A673 (cell line): ENCODE measurements at regions not wholly inside any gene's neighbourhood (a gene's known extent, or its start where the extent isn't known, plus 50 kb on each side); places are given as distances from the start of the nearest gene placed in this dataset.

Source experiments
- BruUV-seq: library from RNA; stranded (reverse); fragments of 400-500 nt; replicated peaks from 2 replicates; lab custom pipeline; 2021; lab: Mats Ljungman, UMichigan
- CTCF ChIA-PET: fragments of 300-600 bp; sonication (Branson Sonifier 250); formaldehyde crosslinking; loops from one replicate; lab custom pipeline; 2022; ENCODE audit warnings: antibody characterized with exemption; lab: Charles Lee
- POLR2A ChIA-PET: fragments of 300-600 bp; sonication (Branson Sonifier 250); formaldehyde crosslinking; loops from one replicate; lab custom pipeline; 2022; ENCODE audit warnings: antibody characterized with exemption; ENCODE audit not compliant: low non-redundant PET; lab: Charles Lee
- DNase-seq: peaks from one replicate; pipeline ENCODE4 v3.0.0-alpha.2; 2015; ENCODE audit warnings: low spot score
- H3K27ac ChIP-seq: fragments of 200-600 bp; sonication (generic); 2 replicates; pipeline ENCODE4 v1.5.1; 2016; ENCODE audit warnings: mixed run types, low read depth, mild to moderate bottlenecking, mixed read lengths, antibody characterized with exemption, low read length; ENCODE audit not compliant: poor library complexity, severe bottlenecking
- H3K27me3 ChIP-seq: fragments of 200-600 bp; sonication (generic); replicated peaks from 2 replicates; pipeline ENCODE4 v1.6.1; 2017; ENCODE audit warnings: mixed run types, low read depth, mild to moderate bottlenecking, mixed read lengths, antibody characterized with exemption, low read length; ENCODE audit not compliant: insufficient read depth, poor library complexity
- H3K36me3 ChIP-seq: fragments of 200-600 bp; sonication (generic); 2 replicates; pipeline ENCODE4 v1.6.1; 2016; ENCODE audit warnings: mixed run types, mild to moderate bottlenecking, mixed read lengths, antibody characterized with exemption, low read length; ENCODE audit not compliant: insufficient read depth, poor library complexity, severe bottlenecking
- H3K4me1 ChIP-seq: fragments of 200-600 bp; sonication (generic); 2 replicates; pipeline ENCODE4 v1.6.1; 2017; ENCODE audit warnings: mixed run types, mild to moderate bottlenecking, mixed read lengths, antibody characterized with exemption, low read length; ENCODE audit not compliant: insufficient read depth, poor library complexity, severe bottlenecking
- H3K4me3 ChIP-seq: fragments of 200-600 bp; sonication (generic); 2 replicates; pipeline ENCODE4 v1.5.1; 2016; ENCODE audit warnings: low read depth, mixed run types, mild to moderate bottlenecking, mixed read lengths, low read length; ENCODE audit not compliant: poor library complexity, severe bottlenecking
- H3K9me3 ChIP-seq: fragments of 200-600 bp; sonication (generic); 2 replicates; pipeline ENCODE4 v1.6.1; 2016; ENCODE audit warnings: mixed run types, low read depth, mild to moderate bottlenecking, mixed read lengths, antibody characterized with exemption, low read length; ENCODE audit not compliant: poor library complexity, severe bottlenecking
- CTCF ChIP-seq: fragments of 300-800, 200-600 bp; sonication (generic); conservative IDR thresholded peaks from 2 replicates; pipeline ENCODE4 v1.5.1; 2017; ENCODE audit warnings: low read depth, mild to moderate bottlenecking, antibody characterized with exemption, low read length, moderate library complexity, mixed read lengths
- EZH2 ChIP-seq: fragments of 200-600 bp; sonication (generic); IDR thresholded peaks from 2 replicates; pipeline ENCODE4 v1.6.1; 2017; ENCODE audit warnings: borderline replicate concordance, low read depth, mild to moderate bottlenecking, mixed read lengths, antibody characterized with exemption, low read length; ENCODE audit not compliant: poor library complexity, severe bottlenecking
- intact Hi-C: fragments of 100-400 bp; cut with micrococcal nuclease; formaldehyde crosslinking; loops from one replicate; pipeline ENCODE4 v1.10.0; 2022; ENCODE audit not compliant: unreplicated experiment

GRCh38 chr5:17734011-17734410 is 99.8 kb downstream of the TAF11L14 start:
- Histone ChIP-seq H3K4me3 (no peak overlapping the region), H3K27ac (no peak overlapping the region), H3K9me3 (no peaks in the 10 kb centered on the region), H3K27me3 (no peaks in the 10 kb centered on the region), H3K36me3 (no peaks in the 10 kb centered on the region), H3K4me1 (no peaks in the 10 kb centered on the region)
- ChIA-PET CTCF (no interaction called here), POLR2A (no interaction called here)
- no TSS peak for BruUV-seq
- no peak for DNase-seq
- intact Hi-C loops: no loop called here
- no peak for TF ChIP-seq EZH2
- TF ChIP-seq CTCF: no peak

DNA sequence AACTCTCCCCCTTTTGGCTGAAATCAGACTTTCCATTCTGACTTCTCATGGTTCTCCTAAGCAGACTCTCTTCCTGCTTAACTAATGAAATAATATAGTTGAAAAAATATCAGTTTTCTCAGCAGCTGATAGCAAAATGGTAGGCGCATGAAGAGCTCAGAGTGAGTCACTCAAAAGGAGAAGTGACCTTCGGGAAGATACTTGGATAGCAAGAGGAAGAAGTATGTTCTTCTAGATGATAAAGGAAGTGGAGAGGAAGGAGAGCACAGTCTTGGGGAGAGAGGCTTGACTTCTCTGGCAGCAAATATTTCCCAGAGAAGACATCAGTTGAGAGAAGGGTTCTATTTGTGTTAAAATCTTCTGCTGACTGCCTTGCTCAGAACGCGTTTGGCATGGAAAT is 101.5 kb downstream of the TAF11L14 start:
- Histone ChIP-seq H3K9me3 (no peaks in the 10 kb centered on the region), H3K36me3 (no peaks in the 10 kb centered on the region), H3K4me1 (no peaks in the 10 kb centered on the region), H3K4me3 (no peak overlapping the region), H3K27me3 (no peaks in the 10 kb centered on the region), H3K27ac (no peak overlapping the region)
- intact Hi-C loops: no loop called here
- no peak for TF ChIP-seq EZH2
- TF ChIP-seq CTCF: no peak
- no peak for DNase-seq
- BruUV-seq: no TSS peak
- ChIA-PET CTCF (no interaction called here), POLR2A (no interaction called here)

GRCh38 chr5:17737092-17737491 is 102.8 kb downstream of the TAF11L14 start:
- no peak overlapping the region for H3K27ac ChIP-seq
- POLR2A ChIA-PET: no interaction called here
- H3K36me3 ChIP-seq: no peaks in the 10 kb centered on the region
- CTCF ChIA-PET: no interaction called here
- H3K4me1 ChIP-seq: no peaks in the 10 kb centered on the region
- no peak overlapping the region for H3K4me3 ChIP-seq
- TF ChIP-seq CTCF: no peak
- no peak for TF ChIP-seq EZH2
- no peak for DNase-seq
- no peaks in the 10 kb centered on the region for H3K9me3 ChIP-seq
- intact Hi-C loops: no loop called here
- no TSS peak for BruUV-seq
- H3K27me3 ChIP-seq: no peaks in the 10 kb centered on the region
